ENCODE measurements at regions not wholly inside any gene's neighbourhood (a gene's known extent, or its start where the extent isn't known, plus 50 kb on each side); places are given as distances from the start of the nearest gene placed in this dataset.

GRCh38 chr18:27695052-27695451 is 481.9 kb downstream of the CDH2 start:
- no peak for DNase-seq (ENCODE audit: low spot score)

- DNase-seq (ENCODE audit: low spot score) = no peak
These were observed 488.3 kb downstream of the CDH2 start for GRCh38 chr18:27688581-27688980.

- no peak for DNase-seq (ENCODE audit: low spot score)
These were observed 489.5 kb downstream of the CDH2 start for GRCh38 chr18:27687351-27687979.

GRCh38 chr18:27685807-27686412 is 491.0 kb downstream of the CDH2 start:
- DNase-seq (ENCODE audit: low spot score) = peak; percentile 16

- DNase-seq (ENCODE audit: low spot score) = no peak
These were observed 491.8 kb downstream of the CDH2 start for GRCh38 chr18:27685091-27685490.

GRCh38 chr18:27674411-27674810 is 489.3 kb upstream of the CHST9 start:
- no peak for DNase-seq (ENCODE audit: low spot score)

GRCh38 chr18:27673861-27674260 is 488.8 kb upstream of the CHST9 start:
- no peak for DNase-seq (ENCODE audit: low spot score)

GRCh38 chr18:27668158-27668557 is 483.1 kb upstream of the CHST9 start:
- DNase-seq (ENCODE audit: low spot score) = no peak

GRCh38 chr18:27667064-27667463 is 482.0 kb upstream of the CHST9 start:
- no peak for DNase-seq (ENCODE audit: low spot score)

- no peak for DNase-seq (ENCODE audit: low spot score)
These were observed 480.9 kb upstream of the CHST9 start for GRCh38 chr18:27666016-27666415.

- DNase-seq (ENCODE audit: low spot score) = no peak
These were observed 480.2 kb upstream of the CHST9 start for GRCh38 chr18:27665264-27665799.

GRCh38 chr18:27662949-27663348 is 477.8 kb upstream of the CHST9 start:
- no peak for DNase-seq (ENCODE audit: low spot score)

- no peak for DNase-seq (ENCODE audit: low spot score)
These were observed 477.4 kb upstream of the CHST9 start for GRCh38 chr18:27662537-27662936.

GRCh38 chr18:27661320-27662018 is 476.4 kb upstream of the CHST9 start:
- no peak for DNase-seq (ENCODE audit: low spot score)

GRCh38 chr18:27656905-27657304 is 471.8 kb upstream of the CHST9 start:
- no peak for DNase-seq (ENCODE audit: low spot score)

GRCh38 chr18:27656167-27656778 is 471.2 kb upstream of the CHST9 start:
- no peak for DNase-seq (ENCODE audit: low spot score)

- DNase-seq (ENCODE audit: low spot score) = no peak
These were observed 468.1 kb upstream of the CHST9 start for GRCh38 chr18:27653247-27653646.

- DNase-seq (ENCODE audit: low spot score) = no peak
These were observed 467.5 kb upstream of the CHST9 start for GRCh38 chr18:27652480-27653121.

GRCh38 chr18:27649621-27650020 is 464.5 kb upstream of the CHST9 start:
- DNase-seq (ENCODE audit: low spot score) = no peak

- no peak for DNase-seq (ENCODE audit: low spot score)
These were observed 460.8 kb upstream of the CHST9 start for GRCh38 chr18:27645929-27646328.

- no peak for DNase-seq (ENCODE audit: low spot score)
These were observed 451.5 kb upstream of the CHST9 start for GRCh38 chr18:27636576-27637085.

- DNase-seq (ENCODE audit: low spot score) = no peak
These were observed 447.6 kb upstream of the CHST9 start for GRCh38 chr18:27632706-27633105.
